HG03066 (cell line): ENCODE measurements at regions not wholly inside any gene's neighbourhood (a gene's known extent, or its start where the extent isn't known, plus 50 kb on each side); places are given as distances from the start of the nearest gene placed in this dataset.

Experiments
- ATAC-seq: cut with Tn5 transposase; IDR thresholded peaks from one replicate; pipeline ENCODE4 v1.9.1; 2021; ENCODE audit warnings: low read depth; ENCODE audit not compliant: unreplicated experiment

- ATAC-seq: no peak
Observed at GRCh38 chr3:99246010-99246654, 344.6 kb upstream of the DCBLD2 start.

GRCh38 chr3:99242271-99242670 is 340.8 kb upstream of the DCBLD2 start:
- ATAC-seq: no peak

- no peak for ATAC-seq
Observed at GRCh38 chr3:99240700-99241099, 339.2 kb upstream of the DCBLD2 start.

- no peak for ATAC-seq
Observed at GRCh38 chr3:99236576-99236975, 335.1 kb upstream of the DCBLD2 start.

- no peak for ATAC-seq
Observed at GRCh38 chr3:99232696-99233095, 331.2 kb upstream of the DCBLD2 start.

GRCh38 chr3:99218468-99218867 is 317.0 kb upstream of the DCBLD2 start:
- no peak for ATAC-seq

- ATAC-seq: no peak
Observed at GRCh38 chr3:99212969-99213368, 311.5 kb upstream of the DCBLD2 start.

GRCh38 chr3:99211309-99211708 is 309.8 kb upstream of the DCBLD2 start:
- ATAC-seq: no peak

- ATAC-seq: no peak
Observed at GRCh38 chr3:99199021-99199420, 297.5 kb upstream of the DCBLD2 start.

- no peak for ATAC-seq
Observed at GRCh38 chr3:99191186-99191585, 289.7 kb upstream of the DCBLD2 start.

GRCh38 chr3:99188936-99189335 is 287.4 kb upstream of the DCBLD2 start:
- no peak for ATAC-seq

- ATAC-seq: no peak
Observed at GRCh38 chr3:99186016-99186415, 284.5 kb upstream of the DCBLD2 start.

- ATAC-seq: no peak
Observed at GRCh38 chr3:99176169-99176964, 274.9 kb upstream of the DCBLD2 start.

- no peak for ATAC-seq
Observed at GRCh38 chr3:99175276-99175812, 273.8 kb upstream of the DCBLD2 start.

- no peak for ATAC-seq
Observed at GRCh38 chr3:99172736-99173657, 271.5 kb upstream of the DCBLD2 start.

- ATAC-seq: no peak
Observed at GRCh38 chr3:99171800-99172199, 270.3 kb upstream of the DCBLD2 start.

GRCh38 chr3:99170867-99171517 is 269.5 kb upstream of the DCBLD2 start:
- ATAC-seq: no peak

GRCh38 chr3:99167071-99167470 is 265.6 kb upstream of the DCBLD2 start:
- no peak for ATAC-seq

GRCh38 chr3:99163314-99163713 is 261.8 kb upstream of the DCBLD2 start:
- ATAC-seq: no peak

GRCh38 chr3:99159220-99159762 is 257.8 kb upstream of the DCBLD2 start:
- ATAC-seq: no peak
